HG02610 (cell line): ENCODE measurements at regions not wholly inside any gene's neighbourhood (a gene's known extent, or its start where the extent isn't known, plus 50 kb on each side); places are given as distances from the start of the nearest gene placed in this dataset.
"Not testable (repeated sequence)": the region's sequence is repeated elsewhere in the genome, so short reads cannot be mapped to it uniquely, and the experiment has no call there.

ENCODE experiments used
- ATAC-seq: cut with Tn5 transposase; IDR thresholded peaks from one replicate; pipeline ENCODE4 v1.9.1; 2021; ENCODE audit warnings: mild to moderate bottlenecking, moderate library complexity; ENCODE audit not compliant: unreplicated experiment

DNA sequence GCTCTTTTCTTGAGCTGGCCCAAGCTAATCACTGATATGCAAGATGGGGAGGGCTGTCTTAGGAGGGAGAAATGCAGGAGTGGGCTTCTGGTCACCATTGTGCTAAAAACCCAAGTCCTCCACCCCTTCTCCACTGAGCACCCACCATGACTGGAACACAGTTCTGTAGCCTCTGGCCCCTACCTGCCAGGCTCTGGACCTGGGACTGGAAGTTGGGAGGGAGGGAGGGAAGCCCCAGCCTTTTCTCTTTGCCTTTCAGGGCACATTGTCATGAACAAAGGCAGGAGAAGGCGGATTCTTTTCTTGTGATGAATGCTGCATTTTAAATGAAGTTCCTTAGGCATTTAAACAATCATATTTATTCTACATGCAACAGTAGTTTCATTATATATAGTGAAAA is 559.1 kb upstream of the TRPC7 start:
- ATAC-seq, result no peak

DNA sequence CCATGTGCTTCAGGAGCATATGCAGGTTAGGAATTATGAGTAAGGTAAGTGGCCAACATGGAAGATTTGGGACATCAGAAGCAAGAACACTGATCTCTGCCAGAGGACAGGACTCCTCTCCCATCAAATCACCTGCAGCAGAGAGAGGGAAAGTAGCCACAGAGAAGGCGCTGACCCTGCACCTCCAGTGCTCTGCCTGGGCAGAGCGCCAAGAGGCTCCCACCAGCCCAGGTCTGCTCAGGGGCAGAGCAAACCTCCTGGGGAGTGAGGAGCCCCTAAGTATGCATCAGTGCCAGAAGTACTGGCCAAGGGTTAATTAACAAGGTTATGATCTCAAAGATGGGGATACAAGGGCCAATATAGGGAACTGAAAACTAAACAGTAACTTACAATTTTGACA is 545.3 kb upstream of the TRPC7 start:
- no peak for ATAC-seq

DNA sequence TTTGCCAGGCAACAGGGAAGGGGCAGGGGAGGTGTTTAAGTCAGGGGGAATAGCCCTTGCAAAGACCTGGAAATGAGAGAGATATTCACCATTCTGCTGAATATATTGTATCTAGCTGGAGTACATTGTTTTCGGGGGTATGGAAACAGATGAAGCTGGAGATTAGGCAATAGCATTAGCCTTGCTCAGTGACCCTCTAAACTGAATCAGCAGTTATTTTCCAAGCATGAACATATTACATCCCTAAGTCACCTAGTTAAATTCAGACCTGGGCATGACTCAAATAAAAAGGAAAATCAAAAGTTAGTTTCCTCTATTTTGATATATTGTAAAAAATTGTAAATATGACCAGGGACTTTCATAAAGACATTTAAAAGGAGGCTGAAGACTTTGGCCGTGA is 544.6 kb upstream of the TRPC7 start:
- no peak for ATAC-seq

DNA sequence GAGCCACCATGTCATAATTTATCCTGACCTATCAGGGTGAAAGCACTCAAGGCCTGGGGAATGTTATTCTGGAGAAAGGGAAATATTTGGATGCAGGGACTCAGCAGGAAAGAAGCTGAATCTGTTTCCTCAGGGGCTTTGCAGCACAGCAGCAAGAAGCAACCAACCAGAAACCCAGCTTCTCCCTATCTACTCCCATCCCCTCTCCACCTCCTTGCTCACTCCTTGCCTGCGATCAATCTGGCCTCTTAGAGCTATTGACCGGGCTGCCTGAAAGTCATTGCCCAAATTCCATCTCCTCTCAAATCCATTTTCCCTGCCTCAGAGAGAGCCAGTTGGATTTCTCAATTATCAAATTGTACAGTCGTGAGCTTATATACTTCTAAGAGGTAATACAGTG is 542.0 kb upstream of the TRPC7 start:
- no peak for ATAC-seq

DNA sequence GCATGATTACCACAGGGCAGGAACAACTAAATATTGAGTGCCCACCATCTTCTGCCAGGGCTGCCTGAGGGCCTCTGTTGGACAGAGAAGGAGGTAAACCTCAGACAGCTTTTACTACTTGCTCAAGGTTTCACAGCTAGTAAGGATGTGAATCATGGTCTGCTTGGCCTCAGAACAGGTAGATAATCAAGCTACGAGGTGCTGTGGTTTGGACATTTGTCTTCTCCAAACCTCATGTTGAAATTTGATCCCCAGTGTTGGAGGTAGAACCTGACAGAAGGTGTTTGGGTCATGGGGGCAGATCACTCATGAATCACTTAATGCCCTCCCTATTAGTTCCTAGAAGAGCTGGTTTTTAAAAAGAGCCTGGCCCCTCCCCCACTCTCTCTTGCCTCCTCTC is 541.2 kb upstream of the TRPC7 start:
- no peak for ATAC-seq

DNA sequence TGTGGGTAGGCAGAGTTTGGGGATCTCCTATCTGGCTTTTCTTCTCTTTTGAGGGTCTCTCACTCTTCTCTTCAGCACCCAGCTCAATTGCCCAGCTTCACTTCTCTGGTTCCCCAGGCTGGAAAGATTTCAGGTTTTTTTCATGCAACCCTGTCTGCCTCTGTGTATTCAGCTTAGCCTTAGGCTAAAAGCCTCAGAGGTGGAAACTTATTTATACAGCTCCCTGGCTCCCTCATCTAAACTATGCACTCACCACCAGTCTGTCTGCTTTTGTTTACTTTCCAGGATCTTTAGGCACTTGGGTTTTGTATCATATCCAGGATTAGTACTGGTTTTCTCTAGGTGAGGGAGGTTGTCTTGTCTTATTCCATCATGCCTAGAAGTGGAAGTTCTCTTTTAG is 540.2 kb upstream of the TRPC7 start:
- ATAC-seq, result no peak

DNA sequence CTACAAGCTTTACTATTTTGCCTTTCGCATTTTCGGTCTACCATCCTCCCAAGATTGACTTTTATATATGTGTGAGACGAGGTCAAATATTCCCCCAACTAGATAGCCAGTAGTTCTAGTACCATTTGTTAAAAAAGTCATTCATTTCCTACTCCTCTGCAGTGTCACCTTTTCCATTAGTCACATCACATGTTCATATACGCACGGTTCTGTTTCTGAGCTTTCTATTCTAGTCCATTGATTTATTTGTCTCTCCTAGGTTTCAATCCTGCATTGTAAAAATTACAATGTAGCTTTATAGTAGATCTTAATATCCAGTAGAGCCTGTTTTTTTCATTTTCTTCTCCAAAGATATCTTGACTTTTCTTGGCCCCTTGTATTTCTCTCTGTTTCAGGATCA is 528.7 kb upstream of the TRPC7 start:
- no peak for ATAC-seq

DNA sequence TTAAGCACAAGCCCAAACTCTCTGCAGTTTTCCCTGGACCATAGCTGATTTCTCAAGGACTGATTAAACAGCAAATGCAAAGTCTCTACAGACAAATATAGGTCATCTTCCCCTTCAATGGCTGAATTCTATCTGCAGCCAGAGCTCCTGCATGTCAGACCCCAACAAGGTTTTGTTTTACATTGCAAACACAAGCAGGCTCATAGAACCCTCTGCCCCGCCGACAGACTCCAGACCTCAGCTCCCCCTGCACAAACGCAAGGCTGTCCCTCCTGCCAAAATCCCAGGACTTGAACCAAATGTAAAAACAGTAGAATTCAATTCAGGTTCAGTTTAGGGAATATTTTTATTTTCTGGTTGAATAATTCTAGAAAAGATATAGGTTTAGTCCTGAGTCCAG is 526.7 kb upstream of the TRPC7 start:
- ATAC-seq, result no peak

DNA sequence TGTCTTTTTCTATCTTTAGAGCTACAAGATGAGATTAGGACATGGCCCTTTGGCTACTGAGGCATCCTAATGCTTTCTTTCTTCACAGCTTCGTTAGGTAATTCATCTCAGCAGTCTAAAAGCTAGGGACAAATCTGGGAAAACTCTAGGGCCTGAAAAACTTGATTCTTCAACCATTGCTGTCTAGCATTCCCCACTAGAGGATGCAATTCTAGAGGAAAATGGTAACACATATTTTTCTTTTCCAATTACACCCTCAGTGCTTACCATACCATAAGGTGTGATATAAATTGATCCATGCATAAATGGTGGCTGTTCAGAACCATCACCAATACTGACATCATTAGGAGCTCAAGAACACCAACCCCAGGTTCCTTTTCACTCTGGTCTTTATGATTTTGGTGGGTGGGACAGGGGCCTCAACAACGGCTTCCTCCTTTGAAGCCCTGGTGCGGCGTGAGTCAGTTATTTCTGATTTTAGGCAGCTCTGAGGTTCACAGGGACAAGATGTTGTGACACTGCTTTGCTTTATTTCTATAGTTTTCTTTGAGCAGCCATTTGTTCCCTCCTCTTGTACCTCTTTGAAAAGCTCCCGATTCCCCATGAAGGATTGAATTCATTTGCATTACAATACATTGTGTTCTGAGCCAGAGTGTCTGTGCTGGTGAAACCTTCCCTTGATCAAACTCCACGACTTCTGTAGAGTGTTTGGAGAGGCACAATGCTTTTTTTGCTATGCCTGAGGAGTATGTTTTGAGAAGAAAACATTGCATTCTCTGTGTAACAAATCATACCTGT is 526.0 kb upstream of the TRPC7 start:
- no peak for ATAC-seq

DNA sequence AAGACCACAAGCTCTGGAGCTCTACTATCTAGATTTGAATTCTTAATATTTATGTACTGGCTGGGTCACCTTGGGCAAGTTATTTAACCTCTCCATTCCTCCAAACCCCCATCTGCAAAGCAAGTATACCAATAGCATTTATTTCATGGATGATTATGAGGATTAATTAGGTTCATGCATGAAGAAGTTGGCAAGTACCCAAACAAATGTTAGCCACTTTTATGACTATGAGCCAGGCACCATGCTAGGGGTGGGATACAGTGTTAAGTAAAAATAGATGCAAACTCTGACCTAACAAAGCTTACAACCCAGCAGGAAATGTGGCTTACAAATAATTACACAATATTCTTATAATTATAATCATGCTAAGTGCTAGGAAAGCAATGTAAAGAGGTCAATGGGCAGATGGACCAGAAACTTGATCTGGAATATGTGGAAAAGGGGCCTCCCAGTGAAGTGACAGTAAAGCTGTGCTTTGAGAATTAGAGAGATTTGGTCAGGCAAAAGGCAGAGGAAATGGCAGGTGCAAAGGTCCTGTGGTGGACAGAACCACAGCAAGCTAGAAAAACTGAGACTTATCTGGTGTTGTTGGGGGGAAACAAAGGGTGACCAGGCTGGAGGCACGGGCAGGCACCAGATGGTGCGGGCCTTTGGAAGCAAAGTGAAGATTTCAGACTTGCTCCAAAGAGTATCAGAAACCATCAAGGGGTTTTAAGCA is 525.2 kb upstream of the TRPC7 start:
- ATAC-seq, result no peak

DNA sequence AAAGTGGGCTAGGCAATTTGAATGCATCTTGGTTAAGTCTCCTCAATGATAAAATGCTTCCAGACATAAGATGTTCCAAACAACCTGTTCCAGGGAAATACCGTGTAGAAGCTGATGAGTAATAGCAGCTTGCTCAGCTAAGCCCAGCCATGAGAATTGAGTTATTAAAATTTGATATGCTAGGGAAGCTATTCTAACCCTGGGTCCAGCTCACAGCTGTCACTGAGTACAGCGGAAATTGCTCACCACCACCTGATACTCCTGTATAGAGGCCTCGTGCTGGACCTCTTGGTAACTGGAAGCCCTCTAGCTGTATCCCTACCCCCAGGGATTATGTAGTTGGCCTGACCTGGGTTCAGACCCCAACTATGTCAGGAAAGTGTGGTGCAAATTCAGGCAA is 521.3 kb upstream of the TRPC7 start:
- ATAC-seq, result no peak

DNA sequence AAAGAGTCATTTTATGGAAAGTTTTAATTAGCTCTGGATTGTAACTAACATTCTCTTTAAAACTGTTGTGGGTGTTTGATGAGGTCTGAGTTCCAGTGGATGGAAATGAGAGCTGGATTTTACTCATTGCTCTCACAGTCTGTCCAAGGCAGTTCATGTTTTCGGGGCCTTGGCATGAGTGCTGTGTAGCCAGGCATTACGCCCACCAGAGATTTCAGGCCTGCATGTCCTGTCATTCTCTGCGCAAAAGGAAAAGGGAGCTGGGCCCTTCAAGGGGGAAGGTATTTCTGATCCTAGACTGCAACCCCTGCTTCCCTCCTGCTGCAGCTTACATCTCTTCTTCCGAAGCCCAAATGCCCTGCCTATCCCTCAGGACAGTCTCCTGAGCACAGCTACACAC is 499.6 kb upstream of the TRPC7 start:
- ATAC-seq, result no peak

DNA sequence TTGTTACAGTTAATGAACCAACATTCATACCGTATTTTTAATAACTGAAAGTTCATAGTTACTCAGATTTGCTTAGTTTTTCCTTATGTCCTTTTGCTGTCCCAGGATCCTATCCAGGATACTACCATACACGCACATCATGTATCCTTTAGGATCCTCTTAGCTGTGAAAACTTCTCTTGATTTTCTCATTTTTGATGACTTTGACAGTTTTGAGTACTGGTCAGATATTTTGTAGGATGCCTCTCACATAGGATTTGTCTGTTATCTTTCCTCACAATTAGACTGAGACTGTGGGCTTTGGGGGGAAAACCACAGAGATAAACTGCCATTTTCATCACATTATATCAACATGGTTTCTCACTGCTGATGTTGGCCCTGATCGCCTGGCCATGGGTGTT is 491.3 kb upstream of the TRPC7 start:
- no peak for ATAC-seq

DNA sequence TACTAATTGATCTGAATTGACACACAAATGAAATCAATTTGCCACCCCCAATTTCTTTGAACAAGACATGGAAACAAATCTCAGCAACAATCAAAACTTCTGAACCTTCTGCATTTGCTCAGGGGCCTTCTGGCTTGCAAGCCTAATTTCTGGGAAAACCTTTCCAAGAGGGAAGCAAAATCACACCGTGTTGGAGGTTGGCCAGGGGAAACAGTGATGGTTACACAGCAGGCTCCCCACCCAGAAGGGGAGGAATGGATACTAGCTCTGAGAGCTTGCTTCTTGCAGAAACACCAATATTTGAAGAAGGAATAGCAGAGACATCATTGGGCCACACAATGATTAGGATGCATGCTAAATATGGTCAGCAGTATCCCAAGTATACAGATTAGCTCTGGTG is 488.6 kb upstream of the TRPC7 start:
- no peak for ATAC-seq

DNA sequence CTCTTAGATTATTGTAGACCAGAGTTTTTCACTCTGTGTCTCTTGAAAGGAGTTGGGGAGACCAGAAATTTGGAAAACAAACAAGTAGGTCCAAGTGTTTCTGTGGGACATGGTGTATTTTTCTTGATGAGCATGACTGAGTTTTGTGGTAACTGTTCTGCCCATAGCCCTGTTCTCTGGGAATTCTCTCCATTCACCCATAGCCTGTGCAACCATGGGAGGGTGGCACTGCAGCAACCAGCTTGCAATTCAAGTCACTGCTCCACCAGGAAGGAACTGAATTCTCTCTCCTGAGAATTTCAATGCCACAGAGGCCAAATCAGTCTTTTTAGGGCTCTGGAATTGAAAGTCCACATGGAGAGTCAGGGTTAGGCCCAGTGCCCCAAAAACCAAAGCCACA is 475.3 kb upstream of the TRPC7 start:
- no peak for ATAC-seq

DNA sequence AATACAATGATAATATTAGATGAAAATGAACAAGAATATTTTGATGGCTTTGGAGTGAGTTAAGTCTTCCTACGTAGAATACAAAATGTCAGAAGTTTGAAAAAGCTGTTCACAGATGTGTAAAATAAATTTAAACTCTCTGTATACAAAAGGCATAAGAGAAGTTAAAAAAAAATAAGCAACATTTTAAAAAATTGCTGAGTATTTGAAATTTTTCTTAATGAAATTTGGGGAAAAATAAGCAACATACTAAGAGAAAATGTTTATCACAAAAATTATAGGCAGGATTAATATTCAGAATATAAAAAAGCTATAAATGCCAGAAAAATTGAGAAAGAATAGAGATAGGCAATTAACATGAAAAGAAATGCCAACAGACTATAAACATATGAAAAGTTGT is 470.7 kb upstream of the TRPC7 start:
- no peak for ATAC-seq

DNA sequence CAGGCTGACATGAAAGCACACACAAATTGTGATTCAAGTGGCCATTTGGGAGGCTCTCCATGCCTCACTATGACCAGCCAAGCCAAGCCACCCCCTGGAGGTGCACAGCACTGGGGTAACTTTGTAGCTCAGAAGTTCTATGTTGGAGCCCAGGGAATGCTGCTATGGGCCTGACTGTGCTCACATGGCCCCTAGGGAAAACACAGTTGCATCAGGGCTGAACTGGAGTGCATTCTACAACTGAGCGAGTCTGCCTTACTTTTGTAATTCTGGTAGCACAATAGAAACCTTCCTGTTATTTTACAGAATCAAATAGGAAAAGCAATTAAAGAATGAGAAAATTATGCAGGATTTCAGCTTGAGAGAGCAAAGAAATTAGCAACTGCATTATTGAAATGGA is 455.5 kb upstream of the TRPC7 start:
- ATAC-seq, result no peak

DNA sequence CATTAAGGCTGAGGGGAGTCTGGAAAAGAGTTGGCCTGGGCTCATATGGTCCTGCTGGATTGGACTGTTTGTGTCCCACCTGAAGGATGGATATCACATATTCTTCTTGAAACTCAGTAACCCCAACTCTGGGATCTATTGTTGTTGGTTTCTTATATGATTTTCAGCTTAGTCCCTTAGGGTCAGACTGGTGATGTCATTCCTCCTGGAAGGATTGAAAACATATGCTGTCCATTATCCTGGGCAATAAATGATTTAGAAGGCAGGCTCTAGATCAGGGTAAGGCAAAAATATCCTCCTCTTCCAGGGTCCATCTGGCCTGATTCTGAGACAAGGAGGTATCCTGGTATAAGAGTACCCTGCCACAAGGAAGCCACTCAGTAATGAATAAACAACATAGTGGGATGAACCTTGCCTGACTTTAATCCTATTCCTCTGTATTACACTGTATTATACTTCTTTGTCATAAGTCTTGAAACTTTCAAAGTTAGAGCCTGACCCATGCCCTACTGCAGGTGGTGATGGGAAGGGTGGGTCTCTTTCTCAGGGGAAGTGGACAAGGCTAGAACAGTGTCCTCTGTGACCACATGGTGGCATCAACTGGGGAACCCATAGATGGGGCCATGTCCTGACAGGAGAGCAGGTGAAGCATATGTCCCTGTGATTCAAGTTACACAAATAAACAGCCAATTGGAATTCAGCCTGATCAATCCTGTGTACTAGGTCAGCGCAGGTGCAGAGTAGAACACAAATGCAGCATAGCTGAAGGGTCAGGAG is 454.4 kb upstream of the TRPC7 start:
- no peak for ATAC-seq

DNA sequence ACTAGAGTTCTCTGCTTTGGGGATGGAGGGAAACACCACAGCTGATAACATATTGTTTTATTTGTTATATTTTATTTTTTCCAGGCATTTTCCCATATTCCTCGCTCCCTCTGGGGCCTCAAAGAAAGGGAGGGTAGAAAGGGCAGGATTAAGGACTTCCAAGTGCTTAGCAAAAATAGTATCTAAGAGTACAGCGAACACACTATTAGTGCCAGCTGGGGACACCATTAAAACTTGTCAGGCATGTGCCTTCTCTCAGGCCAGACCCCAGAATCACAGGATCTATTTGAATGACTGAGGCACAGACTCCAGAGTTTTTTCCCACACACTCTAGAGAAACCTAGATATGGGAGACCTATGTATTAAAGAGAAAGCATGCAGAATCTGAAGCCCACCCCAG is 451.0 kb upstream of the TRPC7 start:
- no peak for ATAC-seq

DNA sequence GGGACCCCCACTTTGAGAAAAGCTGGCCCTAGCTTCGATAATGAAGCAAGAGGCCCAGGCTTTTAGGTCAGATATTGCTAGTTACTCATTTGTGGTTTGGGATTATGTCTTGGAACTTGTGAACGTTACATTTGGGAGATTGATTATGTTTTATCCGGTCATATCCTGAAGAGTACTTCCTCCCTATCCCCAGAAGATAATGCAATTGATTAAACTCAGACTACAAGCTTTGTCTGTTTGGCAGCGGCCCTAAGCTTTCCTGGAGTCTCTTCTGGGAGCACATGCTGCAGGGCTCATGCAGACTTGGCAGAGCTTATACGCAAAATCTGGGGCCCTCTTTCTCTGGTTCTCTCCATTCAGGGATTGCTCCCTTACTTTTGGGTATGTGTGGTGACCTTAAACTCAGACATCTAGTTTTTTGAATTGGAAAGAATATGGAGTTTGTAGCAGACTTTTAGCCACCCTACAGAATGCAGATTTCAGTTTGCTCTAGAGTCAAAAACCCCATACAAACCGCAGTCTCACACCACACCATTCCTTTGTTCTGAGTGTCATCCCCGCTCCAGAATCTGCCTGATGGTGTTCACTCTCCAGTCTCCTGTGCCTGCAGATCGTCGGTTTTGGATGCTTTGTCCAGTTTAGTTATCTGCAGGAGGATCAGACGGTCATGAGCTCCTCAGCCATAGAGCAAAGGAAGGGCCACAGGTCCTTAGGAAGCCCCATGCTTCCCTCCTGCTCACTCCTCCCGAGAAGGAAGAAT is 449.5 kb upstream of the TRPC7 start:
- no peak for ATAC-seq

DNA sequence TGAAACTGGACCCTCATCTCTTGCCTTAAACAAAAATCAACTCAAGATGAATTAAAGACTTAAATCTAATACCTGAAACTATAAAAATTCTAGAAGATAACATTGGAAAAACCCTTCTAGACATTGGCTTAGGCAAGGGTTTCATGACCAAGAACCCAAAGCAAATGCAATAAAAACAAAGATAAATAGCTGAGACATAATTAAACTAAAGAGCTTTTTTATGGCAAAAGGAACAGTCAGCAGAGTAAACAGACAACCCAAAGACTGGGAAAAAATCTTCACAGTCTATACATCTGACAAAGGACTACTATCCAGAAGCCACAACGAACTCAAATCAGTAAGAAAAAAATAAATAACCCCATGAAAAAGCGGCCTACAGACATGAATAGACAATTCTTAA is 446.9 kb upstream of the TRPC7 start:
- ATAC-seq, result not testable (repeated sequence)
